Ishikawa (cell line): ENCODE measurements at regions not wholly inside any gene's neighbourhood (a gene's known extent, or its start where the extent isn't known, plus 50 kb on each side); places are given as distances from the start of the nearest gene placed in this dataset.

Source experiments
- CEBPB ChIP-seq: IDR thresholded peaks from 2 replicates; pipeline ENCODE4 v1.6.1; 2012
- CREB1 ChIP-seq: IDR thresholded peaks from 2 replicates; pipeline ENCODE4 v1.6.1; 2012; ENCODE audit warnings: low read depth
- EGR1 ChIP-seq: IDR thresholded peaks from 2 replicates; pipeline ENCODE4 v1.6.1; 2012
- EP300 ChIP-seq: IDR thresholded peaks from 2 replicates; pipeline ENCODE4 v1.6.1; 2012; ENCODE audit warnings: borderline replicate concordance
- NFIC ChIP-seq: IDR thresholded peaks from 2 replicates; pipeline ENCODE4 v1.6.1; 2012
- RAD21 ChIP-seq: IDR thresholded peaks from 2 replicates; pipeline ENCODE4 v1.6.1; 2012; ENCODE audit warnings: low read depth
- TAF1 ChIP-seq: IDR thresholded peaks from 2 replicates; pipeline ENCODE4 v1.6.1; 2012; ENCODE audit warnings: low read depth, mild to moderate bottlenecking
- TCF12 ChIP-seq: IDR thresholded peaks from 2 replicates; pipeline ENCODE4 v1.6.1; 2012; ENCODE audit warnings: low read depth
- TEAD4 ChIP-seq: IDR thresholded peaks from 2 replicates; pipeline ENCODE4 v1.6.1; 2012
- YY1 ChIP-seq: IDR thresholded peaks from 2 replicates; pipeline ENCODE4 v1.6.1; 2012; ENCODE audit warnings: low read depth
- ZBTB7A ChIP-seq: IDR thresholded peaks from 2 replicates; pipeline ENCODE4 v1.6.1; 2012; ENCODE audit warnings: low read depth

DNA sequence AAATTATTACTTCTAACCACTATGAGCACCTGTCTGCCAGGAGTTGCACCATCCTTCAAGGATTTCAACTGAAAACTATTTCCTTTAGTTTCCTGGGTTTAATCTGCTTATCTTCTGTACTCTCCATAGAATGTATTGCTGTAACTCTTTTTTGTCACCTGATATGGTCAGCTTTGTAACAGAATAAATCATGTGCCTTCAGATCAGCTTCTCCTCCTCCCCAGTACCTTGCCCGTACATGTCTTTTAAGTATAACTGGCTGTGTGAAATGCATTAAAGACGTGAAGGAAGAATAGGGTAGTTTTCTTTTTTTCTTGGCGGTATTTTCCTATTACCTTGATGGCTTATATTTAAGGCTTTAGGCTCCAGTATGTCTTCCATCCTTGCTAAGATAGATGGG is 200.3 kb upstream of the NAV3 start:
- TF ChIP-seq CEBPB (no peak), RAD21 (no peak), ZBTB7A (no peak), EGR1 (no peak), TEAD4 (no peak), TAF1 (no peak), TCF12 (no peak), NFIC (no peak), EP300 (no peak), CREB1 (no peak), YY1 (no peak)
